GM18907 (cell line): ENCODE measurements at regions not wholly inside any gene's neighbourhood (a gene's known extent, or its start where the extent isn't known, plus 50 kb on each side); places are given as distances from the start of the nearest gene placed in this dataset.

ENCODE experiments used
- ATAC-seq: cut with Tn5 transposase; IDR thresholded peaks from one replicate; pipeline ENCODE4 v1.9.1; 2021; ENCODE audit warnings: mild to moderate bottlenecking, moderate library complexity; ENCODE audit not compliant: unreplicated experiment

DNA sequence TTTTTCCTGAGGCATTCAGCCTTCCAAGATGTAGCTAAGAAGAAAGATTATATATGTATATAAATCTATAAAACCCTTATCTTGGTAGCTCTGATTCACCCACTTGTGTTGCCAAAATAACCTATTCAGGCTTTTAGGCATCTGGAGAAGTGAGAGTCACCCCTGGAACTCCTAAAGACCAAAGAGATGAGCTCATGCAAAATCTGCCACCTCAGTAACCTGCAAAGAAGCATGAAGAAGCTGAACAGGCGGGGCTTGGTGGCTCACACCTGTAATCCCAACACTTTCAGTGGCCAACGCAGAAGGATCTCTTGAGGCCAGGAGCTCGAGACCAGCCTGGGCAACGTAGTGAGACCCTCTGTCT, 393.7 kb downstream of the FOXO1 start:
- no peak for ATAC-seq

DNA sequence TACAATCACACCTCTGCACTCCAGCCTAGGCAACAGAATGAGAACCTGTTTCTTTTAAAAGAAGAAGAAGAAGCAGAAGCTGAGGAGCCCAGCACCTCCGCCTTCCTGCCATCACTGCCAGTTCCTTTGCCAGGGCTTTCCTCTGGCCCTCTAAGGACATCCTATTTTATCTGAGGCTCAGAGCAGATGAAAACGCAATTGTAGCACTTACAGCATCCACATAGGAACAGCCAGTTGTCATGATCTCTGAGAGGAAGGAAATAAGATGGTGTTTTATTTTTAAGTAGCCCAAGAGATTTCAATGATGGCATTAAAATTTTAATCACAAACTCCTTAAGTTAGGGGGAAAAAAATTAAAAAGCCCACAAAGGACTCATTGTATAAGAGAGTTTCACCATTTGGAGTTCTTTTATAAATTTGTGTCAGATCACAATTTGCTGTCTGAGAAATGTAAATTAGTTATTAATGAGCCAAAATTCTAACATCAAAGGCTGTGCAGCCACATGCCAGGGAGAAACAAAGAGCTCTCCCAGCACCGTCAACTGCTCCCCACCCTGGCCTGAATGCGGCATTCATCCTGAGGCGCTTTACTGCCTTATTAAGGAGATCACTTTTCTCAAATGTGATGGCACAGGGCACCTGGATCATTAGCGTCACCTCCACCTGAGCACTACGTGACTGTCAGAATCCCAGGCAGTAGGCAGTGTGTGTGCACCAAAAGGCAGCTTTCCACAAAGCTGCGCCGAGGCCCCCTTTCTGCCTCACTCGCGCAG, 393.0 kb downstream of the FOXO1 start:
- no peak for ATAC-seq

DNA sequence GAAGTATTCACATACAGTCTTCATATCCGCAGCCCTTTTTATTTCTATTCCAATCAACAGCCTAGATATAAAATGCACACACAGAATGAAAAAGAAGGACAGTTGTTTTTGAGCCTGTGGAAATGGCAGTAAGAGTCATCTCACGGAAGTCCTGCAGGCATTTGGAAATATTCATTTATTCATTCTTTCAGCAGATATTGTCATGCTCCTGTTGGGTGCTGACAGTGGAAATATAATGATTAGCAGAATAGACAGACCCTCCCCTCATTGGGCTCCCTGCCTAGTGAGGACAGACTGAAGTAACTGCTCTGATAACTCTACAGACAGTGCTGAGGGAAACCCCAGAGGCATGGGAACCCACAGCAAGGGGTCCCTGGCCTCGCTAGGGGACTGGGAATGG, 392.3 kb downstream of the FOXO1 start:
- ATAC-seq: no peak

DNA sequence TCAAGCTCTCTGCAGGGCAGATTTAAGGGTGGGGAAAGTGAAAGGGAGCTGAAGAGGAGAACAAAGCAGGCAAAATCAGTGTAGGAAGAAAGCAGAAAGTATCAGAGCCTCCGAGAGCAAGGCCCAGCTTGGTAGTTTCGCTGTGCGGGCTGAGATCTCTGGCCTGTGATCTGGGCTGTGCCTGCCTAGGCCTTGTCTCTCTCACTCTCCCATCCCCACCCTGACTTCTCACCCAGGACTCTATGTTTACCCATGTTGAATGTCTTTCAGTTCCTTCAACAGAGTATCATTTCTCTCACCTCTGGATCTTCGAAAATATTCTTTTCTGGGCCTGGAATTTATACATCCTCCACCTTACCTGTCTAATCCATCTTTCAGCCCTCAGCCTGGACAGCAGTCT, 391.3 kb downstream of the FOXO1 start:
- ATAC-seq: no peak

DNA sequence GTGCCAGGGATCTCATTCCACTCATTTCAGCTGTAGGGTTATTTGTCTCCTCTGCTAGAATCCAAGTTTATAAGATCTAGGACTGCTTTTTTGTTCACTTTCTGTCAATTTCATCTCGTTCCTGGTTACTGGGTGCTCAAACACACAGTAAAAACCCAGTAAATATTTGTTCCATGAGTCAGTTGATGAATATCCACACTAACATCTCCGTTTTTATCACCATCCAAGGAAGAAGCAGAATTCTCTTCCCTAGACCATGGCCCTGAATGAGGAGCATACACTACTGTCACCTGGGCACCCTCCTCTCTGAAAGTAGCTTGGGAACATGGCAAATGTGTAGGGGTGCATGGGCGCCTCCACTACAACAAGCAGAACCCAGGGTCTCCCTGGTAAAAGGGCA, 390.8 kb downstream of the FOXO1 start:
- ATAC-seq: no peak

DNA sequence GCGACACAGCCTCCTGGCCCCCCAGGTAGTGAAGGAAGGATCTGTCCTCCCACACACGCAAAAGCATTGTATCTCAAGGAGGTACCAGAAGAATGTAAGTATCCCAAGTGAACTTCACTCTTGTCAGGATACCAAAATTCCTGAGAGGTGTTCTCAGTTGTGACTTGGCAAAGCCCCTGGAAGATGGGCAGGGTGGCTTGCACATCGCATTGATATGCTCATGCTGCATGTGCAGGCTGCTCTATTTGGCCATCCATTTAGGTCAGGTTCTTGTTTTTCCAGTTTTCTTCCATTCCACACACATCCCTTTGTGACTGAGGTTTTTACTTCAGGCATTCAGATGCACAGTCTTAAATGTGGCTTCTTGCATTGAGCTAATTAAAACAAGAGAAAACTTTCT, 382.8 kb downstream of the FOXO1 start:
- no peak for ATAC-seq

DNA sequence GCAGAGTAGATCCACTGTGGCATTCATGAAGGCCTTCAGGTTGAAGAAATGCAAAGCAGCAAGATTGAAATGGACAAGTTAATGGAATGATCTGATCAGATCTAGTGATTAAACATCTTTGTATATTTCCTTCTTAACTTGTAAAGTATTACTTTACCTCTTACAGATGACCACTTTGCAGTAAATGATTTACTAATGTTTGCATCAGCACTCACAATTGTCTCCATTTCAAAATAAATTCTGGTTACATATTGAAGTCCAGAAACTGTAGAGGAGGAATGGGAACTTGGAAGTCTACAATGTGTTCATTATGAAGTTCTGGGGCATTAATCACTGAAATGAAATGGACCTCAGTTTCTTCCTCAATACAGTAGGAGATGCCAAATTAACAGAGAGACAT, 380.8 kb downstream of the FOXO1 start:
- no peak for ATAC-seq

DNA sequence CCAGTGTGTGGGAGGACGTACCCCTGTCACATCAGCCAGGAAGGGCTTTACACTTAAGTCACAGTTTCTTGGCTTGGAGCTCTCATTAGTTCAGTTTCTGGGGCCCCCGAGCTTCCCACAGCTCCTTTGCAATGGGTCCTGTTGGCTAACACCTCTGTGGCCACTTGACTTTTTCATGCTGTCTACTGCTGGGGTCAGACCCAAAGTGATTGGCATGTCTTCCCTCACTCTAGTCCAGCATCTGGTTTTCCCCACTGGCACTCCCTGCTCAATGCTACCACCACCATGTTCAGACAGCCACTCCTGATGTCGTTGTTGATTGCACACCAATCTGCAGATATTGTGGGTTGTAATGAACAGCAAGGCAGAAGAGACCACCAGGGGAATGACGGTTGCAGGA, 379.0 kb downstream of the FOXO1 start:
- ATAC-seq: no peak

DNA sequence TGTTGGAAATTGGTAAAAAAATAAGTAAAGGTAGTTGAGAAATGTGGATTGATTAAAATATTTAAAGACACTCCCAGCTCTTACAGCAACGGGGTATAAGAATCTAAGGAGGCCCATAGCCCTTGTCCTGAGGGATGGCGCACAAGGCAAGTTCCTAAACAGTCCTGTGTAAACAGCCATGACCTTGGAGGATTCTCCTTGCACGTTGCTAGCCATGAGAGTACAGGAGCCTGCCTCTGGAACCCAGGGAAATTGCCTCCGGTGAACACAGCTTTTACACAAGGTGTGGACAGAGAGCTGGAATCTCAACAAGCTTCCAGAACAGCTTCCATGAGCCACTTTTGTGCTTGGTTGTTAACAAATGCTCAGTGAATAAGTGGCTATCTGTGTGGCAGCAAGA, 378.2 kb downstream of the FOXO1 start:
- ATAC-seq: no peak

DNA sequence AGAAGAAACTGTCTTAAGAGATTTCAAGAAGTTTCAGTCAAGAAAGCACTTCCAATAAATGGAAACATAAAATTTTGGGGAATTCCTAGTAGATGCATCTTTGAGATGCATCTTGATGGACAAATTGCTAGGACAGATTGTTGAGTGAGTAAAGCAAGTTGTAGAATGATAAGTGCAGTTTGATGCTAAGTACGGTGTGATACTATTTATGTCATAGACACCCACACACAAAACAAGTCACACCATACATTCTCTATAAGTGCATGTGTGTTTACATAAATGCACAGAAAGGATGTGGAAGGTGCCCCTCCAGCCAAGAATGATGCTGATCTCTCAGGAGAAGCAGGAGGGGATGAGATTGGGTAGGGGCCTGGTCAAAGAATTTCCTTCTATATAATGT, 375.7 kb downstream of the FOXO1 start:
- no peak for ATAC-seq

DNA sequence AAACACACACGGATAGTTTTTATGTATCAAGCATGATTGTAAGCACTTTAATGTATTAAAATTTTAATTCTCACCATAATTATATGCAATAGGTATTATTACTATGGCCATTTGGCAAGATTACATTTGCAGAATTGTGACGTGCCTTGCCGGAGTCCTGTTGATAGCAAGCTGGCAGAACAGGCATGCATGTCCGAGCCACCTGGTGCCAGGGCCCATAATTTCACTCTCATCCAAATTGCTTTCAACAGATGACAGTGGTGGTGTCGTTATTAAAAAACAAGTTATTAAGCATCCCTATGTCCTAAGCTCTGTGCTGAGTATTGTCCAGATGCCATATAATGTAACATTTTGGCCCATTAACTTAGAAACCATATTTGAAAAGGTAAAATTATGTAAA, 374.3 kb downstream of the FOXO1 start:
- no peak for ATAC-seq

DNA sequence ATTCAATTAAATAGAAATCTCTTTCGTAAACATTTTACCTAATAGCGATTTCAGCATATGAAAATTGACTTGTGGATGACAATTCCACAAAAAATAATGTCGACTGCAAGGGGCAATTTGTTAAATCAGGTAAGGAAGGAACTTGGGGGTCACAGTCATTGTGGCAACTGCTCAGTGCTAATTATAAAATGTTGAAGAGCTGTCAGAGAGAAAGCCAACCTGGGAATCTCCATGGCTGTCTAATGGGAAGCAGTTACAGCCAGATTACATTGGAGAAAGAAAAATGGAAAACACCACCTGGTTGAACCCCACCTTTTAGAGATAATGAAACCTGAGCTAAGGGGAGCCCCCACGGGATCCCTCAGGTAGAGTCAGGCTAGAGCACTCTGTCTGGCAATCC, 373.9 kb downstream of the FOXO1 start:
- no peak for ATAC-seq

DNA sequence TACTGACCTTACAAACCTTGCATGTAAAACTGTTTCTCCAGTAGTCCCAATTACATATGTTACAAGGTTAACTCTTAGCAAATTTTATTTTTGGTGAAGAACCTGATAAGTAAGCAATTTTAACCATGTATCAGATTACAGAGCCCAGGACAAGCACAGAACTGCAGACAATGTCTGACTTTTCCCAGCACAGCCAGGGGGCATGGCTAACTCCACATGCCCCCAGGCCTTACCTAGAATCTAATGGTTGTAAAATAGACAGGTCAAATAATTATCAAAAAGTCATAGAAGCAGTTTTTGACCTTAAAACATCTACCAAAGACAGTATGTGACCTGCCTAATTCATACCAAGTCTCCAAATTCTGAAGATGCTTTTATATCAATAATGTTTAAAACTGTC, 364.1 kb downstream of the FOXO1 start:
- no peak for ATAC-seq

DNA sequence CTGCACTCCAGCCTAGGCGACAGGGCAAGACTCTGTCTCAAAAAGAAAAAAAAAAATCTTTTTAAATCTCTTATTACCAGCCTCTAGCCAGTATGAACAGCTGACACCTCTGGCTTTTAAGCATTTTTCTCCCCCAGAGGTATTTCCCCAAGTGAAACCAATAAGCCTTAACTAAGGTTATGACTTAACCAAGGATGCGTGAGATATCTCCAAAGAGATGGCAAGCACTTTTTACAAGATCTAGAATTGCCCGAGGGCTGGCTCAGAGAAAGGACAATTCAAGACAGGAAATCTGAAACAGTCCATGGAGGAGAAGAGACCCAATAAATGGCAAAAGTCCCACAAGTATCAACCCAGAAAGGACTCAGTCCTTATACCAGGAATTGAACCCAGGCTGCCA, 362.1 kb downstream of the FOXO1 start:
- no peak for ATAC-seq

DNA sequence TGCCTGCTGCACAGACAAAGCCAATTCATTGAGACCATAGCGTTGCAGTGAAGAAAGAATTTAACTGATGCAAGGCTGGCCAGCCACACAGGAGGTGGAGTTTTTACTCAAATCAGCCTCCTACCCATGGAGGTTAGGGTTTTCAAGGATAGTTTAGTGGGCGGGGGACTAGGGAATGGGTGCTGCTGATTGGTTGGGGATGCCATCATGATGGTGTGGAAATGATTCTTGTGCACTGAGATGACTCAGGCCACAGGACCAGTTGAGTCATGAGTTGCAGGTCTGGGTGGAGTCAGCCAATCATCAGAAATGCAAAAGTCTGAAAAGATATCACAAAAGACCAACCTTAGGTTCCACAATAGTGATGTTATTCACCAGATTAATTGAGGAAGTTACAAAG, 359.6 kb downstream of the FOXO1 start:
- ATAC-seq: no peak

DNA sequence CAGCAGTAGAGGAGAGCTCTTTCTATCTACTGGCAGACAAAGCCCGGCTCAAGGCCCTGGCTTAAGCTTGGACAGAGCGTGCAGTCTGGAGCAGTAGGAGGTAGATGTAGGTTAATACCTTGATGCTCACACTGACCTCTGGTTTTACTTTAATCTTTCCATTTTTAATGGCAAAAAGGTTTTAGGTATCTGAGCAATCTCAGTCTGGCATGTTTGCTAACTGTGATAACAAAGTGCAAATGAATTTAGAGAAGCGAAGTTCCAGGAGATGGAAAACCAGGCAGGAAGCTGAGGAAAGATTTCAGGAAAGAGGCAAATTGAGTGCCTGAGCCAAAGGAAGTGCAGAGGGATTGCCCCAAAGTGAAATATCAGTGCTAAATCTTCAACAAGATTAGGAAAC, 356.6 kb downstream of the FOXO1 start:
- no peak for ATAC-seq

DNA sequence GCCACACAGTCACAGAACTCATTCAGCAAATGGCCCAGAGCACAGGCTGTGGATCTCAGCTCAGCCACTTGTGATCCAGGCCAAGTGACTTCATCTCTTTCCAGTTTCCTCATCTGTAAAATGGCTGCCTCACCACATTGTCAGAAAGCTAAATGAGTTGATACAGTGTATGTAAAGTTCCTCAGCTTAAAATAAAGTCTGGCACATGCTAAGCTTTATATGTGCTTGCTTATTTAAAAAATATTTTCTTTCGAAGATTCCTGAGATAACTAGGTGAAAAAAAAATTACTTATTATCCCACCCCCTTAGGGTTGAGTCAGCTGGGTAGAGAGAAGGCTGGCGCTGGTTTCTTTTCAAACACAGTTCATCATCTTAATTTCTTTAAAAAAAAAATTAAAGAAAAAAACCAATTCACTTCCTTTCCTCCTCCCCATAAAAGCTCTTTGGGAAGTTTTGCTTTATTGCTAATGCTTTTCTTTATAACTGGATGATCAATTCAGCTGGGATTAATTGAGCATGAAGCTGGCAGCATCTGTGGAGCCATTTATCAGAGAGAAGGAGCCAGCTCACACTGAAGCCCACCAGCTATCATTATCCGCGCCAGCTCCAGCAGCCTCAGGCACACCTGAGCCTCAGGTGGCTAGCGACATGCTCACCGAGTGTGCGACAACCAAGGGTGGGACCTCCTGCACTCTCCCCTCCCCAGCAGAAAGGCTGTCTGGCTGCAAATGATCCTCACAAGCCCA, 354.9 kb downstream of the FOXO1 start:
- ATAC-seq: no peak

DNA sequence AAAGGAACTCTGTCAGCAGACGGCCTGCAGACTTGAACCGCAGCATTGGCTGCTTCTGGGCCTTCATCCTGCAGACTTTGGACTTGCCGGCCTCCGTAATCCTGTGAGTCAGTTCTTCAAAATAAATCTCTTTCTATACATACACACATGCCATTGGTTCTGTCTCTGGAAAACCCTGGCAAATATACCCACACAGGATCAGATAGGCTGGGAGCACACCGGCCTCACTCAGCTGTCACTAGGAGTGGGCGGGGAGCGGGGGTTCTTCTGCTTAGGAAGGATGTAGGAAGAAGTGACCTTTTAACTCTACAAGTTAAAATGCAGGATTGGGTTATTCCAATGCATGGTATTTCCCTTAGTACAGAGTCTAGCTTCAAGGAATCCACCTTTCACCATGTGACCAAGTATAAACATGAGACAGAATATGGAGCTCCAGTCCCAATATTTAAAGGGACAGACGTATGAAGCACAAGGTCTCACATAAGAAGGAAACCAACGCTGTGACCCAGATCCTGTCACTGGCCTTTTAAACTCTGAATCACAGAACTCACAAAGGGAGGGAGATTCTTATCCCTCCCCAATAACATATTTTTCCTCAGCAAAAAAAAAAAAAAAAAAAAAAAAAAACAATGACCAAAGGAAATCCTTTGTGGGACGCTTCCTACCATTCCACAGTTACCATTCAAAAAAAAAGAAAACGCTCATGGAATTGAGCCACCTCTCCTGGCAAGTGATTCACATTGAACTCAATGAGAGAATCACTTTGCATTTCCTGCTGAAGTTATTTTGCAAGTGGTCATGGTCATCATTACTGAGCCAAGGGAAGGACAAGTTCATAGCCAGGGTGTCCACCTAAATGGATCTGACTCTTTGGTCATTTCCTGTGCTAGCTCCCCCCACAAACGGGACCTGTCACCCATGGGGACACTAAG, 352.9 kb downstream of the FOXO1 start:
- no peak for ATAC-seq

DNA sequence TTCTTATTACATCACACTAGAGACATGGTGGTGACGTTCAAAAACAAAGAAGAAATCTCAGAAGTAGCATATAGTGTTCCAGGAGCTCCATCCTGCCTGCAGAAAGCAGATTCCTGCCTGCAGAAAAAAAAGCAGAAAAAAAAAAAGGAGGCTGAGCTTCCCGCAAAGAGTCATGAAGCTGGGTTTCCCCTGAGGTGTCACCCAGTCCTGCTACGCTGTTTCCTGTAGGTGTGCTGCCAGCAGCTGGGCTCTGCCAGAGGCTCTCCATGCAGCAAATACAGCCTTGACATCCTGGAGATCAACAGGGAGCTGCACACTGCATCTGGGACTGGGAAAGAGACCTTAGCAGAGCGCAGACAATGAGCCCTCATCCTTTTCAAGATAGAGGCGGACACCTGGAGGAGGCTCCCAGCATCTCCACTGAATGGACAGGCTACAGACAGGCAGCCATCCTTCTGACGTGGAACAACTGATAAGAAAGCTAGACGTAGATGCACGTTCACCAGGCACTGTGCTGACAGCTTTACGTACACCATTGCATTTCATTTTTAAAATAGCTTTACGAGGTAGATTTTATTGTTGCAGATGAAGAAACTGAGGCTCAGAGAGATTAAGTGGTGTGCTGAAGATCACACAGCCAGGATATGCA, 350.9 kb downstream of the FOXO1 start:
- ATAC-seq: no peak

DNA sequence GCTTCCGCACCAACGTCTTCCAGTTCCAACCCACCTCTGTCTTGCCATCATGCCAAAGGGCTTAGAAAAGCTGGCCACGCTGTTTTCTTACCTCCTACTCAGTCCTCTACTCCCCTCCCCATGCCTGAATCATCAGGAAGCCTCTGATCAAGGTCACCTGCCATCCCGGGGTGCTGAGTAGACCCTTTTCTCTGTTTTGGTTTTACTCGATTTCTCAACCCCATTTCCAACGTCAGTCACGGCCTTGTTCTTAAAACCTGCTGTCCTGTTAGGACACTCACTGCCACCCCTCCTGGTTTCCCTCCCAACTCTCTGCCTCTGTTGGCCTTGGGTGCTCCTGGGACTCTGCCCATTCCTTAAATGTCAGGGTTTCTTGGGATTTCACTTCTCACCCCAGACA, 350.1 kb downstream of the FOXO1 start:
- no peak for ATAC-seq

DNA sequence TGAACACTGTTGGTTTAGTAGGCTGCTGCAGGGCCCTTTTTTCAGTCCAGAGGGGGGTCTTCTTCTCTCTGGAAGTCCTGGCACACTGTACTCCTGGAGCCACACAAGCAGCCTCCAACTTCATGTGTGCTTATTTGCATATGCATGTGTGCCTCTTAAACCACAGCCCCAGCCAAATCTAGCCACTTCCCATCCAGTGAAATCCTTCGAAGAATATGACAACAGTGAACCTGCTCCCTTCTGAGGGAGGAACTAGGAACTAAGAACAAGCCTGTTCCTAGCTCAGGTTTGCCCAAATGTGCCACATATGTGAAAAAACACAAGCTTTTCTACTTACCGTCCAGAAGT, 348.5 kb downstream of the FOXO1 start:
- ATAC-seq: no peak
